ENCODE measurements at regions not wholly inside any gene's neighbourhood (a gene's known extent, or its start where the extent isn't known, plus 50 kb on each side); places are given as distances from the start of the nearest gene placed in this dataset.

GRCh38 chr18:67290421-67290820 is 226.1 kb downstream of the DSEL start:
- H3K4me1 ChIP-seq, result no peaks in the 10 kb centered on the region
- H3K27me3 ChIP-seq (replicated peaks; ENCODE audit: control insufficient read depth, insufficient read depth, low read length), result no peaks in the 10 kb centered on the region
- H3K9me3 Mint-ChIP-seq (ENCODE audit: unreplicated experiment), result peaks cover 11% of the 10 kb centered on the region
- no TSS peak for BruUV-seq (replicated peaks)
- H3K36me3 Mint-ChIP-seq (ENCODE audit: insufficient read depth, unreplicated experiment), result no peaks in the 10 kb centered on the region
- H3K36me3 ChIP-seq (ENCODE audit: control insufficient read depth, insufficient read depth, low read length), result no peaks in the 10 kb centered on the region
- no peak overlapping the region for H3K27ac Mint-ChIP-seq (ENCODE audit: unreplicated experiment)
- H3K27me3 Mint-ChIP-seq (ENCODE audit: insufficient read depth, unreplicated experiment), result no peaks in the 10 kb centered on the region
- POLR2A ChIA-PET, result no interaction called here
- H3K4me1 Mint-ChIP-seq (ENCODE audit: low read depth, unreplicated experiment), result no peaks in the 10 kb centered on the region
- no peak overlapping the region for H3K4me3 ChIP-seq (ENCODE audit: low read depth, low read length)
- no peaks in the 10 kb centered on the region for H3K9me3 ChIP-seq
- TF ChIP-seq, protein P1, sequence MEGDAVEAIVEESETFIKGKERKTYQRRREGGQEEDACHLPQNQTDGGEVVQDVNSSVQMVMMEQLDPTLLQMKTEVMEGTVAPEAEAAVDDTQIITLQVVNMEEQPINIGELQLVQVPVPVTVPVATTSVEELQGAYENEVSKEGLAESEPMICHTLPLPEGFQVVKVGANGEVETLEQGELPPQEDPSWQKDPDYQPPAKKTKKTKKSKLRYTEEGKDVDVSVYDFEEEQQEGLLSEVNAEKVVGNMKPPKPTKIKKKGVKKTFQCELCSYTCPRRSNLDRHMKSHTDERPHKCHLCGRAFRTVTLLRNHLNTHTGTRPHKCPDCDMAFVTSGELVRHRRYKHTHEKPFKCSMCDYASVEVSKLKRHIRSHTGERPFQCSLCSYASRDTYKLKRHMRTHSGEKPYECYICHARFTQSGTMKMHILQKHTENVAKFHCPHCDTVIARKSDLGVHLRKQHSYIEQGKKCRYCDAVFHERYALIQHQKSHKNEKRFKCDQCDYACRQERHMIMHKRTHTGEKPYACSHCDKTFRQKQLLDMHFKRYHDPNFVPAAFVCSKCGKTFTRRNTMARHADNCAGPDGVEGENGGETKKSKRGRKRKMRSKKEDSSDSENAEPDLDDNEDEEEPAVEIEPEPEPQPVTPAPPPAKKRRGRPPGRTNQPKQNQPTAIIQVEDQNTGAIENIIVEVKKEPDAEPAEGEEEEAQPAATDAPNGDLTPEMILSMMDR (IDR thresholded peaks at IDR 0.05; ENCODE audit: insufficient read depth in 1 of 2, low read depth in 1 of 2, low read length in 1 of 2, severe bottlenecking in 1 of 2, unreplicated experiment in 1 of 2), result no peak
- CTCF ChIA-PET, result no interaction called here
- intact Hi-C loops (cut with micrococcal nuclease; ENCODE audit: unreplicated experiment), result no loop called here
- no peak for DNase-seq
- no peak overlapping the region for H3K4me3 Mint-ChIP-seq (ENCODE audit: unreplicated experiment)

DNA sequence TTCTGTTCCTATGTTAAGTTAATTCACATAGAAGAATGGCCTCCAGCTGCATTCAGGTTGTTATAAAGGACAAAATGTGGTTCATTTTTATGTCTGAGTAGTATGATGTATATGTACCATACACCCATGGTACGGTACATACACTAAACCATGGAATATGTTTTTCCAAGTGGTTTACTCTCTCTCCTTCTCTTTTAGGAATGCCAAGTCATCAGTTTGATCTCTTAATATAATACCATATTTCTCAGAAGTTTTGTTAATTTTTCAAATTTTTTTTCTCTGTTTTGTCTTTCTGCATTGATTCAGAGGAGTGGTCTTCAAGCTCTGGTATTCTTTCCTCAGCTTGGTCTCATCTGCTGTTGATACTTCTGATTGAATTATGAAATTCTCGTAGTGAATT is 230.9 kb downstream of the DSEL start:
- H3K4me1 Mint-ChIP-seq (ENCODE audit: low read depth, unreplicated experiment), result no peaks in the 10 kb centered on the region
- BruUV-seq (replicated peaks), result no TSS peak
- Histone ChIP-seq H3K4me1 (no peaks in the 10 kb centered on the region), H3K9me3 (no peaks in the 10 kb centered on the region), H3K4me3 (ENCODE audit: low read depth, low read length) (no peak overlapping the region), H3K36me3 (ENCODE audit: control insufficient read depth, insufficient read depth, low read length) (no peaks in the 10 kb centered on the region), H3K27me3 (replicated peaks; ENCODE audit: control insufficient read depth, insufficient read depth, low read length) (no peaks in the 10 kb centered on the region)
- no peak for DNase-seq
- no peak overlapping the region for H3K4me3 Mint-ChIP-seq (ENCODE audit: unreplicated experiment)
- POLR2A ChIA-PET, result no interaction called here
- TF ChIP-seq, protein P1 (IDR thresholded peaks at IDR 0.05; ENCODE audit: insufficient read depth in 1 of 2, low read depth in 1 of 2, low read length in 1 of 2, severe bottlenecking in 1 of 2, unreplicated experiment in 1 of 2), result no peak
- intact Hi-C loops (cut with micrococcal nuclease; ENCODE audit: unreplicated experiment), result no loop called here
- H3K36me3 Mint-ChIP-seq (ENCODE audit: insufficient read depth, unreplicated experiment), result no peaks in the 10 kb centered on the region
- H3K27ac Mint-ChIP-seq (ENCODE audit: unreplicated experiment), result no peak overlapping the region
- H3K9me3 Mint-ChIP-seq (ENCODE audit: unreplicated experiment), result no peaks in the 10 kb centered on the region
- CTCF ChIA-PET, result no interaction called here
- peaks cover 5% of the 10 kb centered on the region for H3K27me3 Mint-ChIP-seq (ENCODE audit: insufficient read depth, unreplicated experiment)

GRCh38 chr18:67282796-67283195 is 233.7 kb downstream of the DSEL start:
- H3K4me3 ChIP-seq (ENCODE audit: low read depth, low read length), result no peak overlapping the region
- Mint-ChIP-seq H3K27ac (ENCODE audit: unreplicated experiment) (no peak overlapping the region), H3K27me3 (ENCODE audit: insufficient read depth, unreplicated experiment) (peaks cover 8% of the 10 kb centered on the region), H3K4me1 (ENCODE audit: low read depth, unreplicated experiment) (no peaks in the 10 kb centered on the region), H3K36me3 (ENCODE audit: insufficient read depth, unreplicated experiment) (peaks cover 4% of the 10 kb centered on the region), H3K9me3 (ENCODE audit: unreplicated experiment) (no peaks in the 10 kb centered on the region), H3K4me3 (ENCODE audit: unreplicated experiment) (no peak overlapping the region)
- TF ChIP-seq, protein P1 (IDR thresholded peaks at IDR 0.05; ENCODE audit: insufficient read depth in 1 of 2, low read depth in 1 of 2, low read length in 1 of 2, severe bottlenecking in 1 of 2, unreplicated experiment in 1 of 2), result no peak
- no peak for DNase-seq
- no peaks in the 10 kb centered on the region for H3K36me3 ChIP-seq (ENCODE audit: control insufficient read depth, insufficient read depth, low read length)
- no peaks in the 10 kb centered on the region for H3K4me1 ChIP-seq
- ChIA-PET POLR2A (no interaction called here), CTCF (no interaction called here)
- H3K9me3 ChIP-seq, result no peaks in the 10 kb centered on the region
- no peaks in the 10 kb centered on the region for H3K27me3 ChIP-seq (replicated peaks; ENCODE audit: control insufficient read depth, insufficient read depth, low read length)
- intact Hi-C loops (cut with micrococcal nuclease; ENCODE audit: unreplicated experiment), result no loop called here
- no TSS peak for BruUV-seq (replicated peaks)

Data from Caco-2 (cell line).